A549 (cell line): ENCODE measurements at regions not wholly inside any gene's neighbourhood (a gene's known extent, or its start where the extent isn't known, plus 50 kb on each side); places are given as distances from the start of the nearest gene placed in this dataset.

Source experiments
- JUNB ChIP-seq: fragments of >200 bp; sonication (Bioruptor Twin); formaldehyde crosslinking; IDR thresholded peaks from 2 replicates; pipeline ENCODE4 v1.6.1; 2016
- MAX ChIP-seq: IDR thresholded peaks from 2 replicates; pipeline ENCODE4 v1.6.1; 2012

GRCh38 chr2:57793310-57793709 is 253.3 kb upstream of the VRK2 start:
- TF ChIP-seq MAX (no peak), JUNB (no peak)
